ENCODE measurements at regions not wholly inside any gene's neighbourhood (a gene's known extent, or its start where the extent isn't known, plus 50 kb on each side); places are given as distances from the start of the nearest gene placed in this dataset.

- TF ChIP-seq CTCF (IDR thresholded peaks at IDR 0.05), result no peak
- TF ChIP-seq EZH2 (IDR thresholded peaks at IDR 0.05), result no peak
- TF ChIP-seq EZH2phosphoT487 (IDR thresholded peaks at IDR 0.05), result no peak
Measured at GRCh38 chr7:22669692-22670421, 57.1 kb upstream of the IL6 start.
